ENCODE measurements at regions not wholly inside any gene's neighbourhood (a gene's known extent, or its start where the extent isn't known, plus 50 kb on each side); places are given as distances from the start of the nearest gene placed in this dataset.

DNA sequence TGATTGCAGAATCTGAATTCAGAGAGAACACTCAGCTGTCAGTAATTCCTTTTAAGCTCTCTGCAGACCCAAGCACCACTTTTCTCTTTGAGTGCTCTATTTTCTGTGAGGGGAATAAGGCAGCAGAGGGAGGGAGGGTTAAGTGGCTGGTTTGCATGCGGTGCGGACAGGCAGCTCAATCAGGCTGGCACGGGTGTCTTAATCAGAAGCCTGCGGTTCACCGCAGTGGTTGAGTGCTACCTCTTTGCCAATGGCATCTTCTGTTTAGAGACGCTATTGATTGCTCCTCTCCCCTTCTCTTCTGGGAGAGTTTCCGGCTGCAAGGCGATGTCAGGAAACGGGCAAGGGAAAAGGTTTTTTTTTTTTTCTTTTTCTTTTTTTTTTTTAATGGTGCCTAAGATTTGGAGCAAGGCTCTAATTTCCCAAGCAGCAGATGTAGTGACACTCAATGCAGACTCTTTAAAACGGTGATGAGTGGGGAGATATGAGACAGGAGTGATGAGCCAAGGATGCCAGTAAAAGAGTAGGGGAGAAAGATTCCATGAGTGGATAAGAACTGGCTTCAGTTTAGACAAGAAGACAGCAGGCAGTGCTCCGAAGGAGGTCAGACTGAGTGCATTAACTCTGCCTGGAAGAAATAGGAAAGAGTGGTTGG is 533.7 kb upstream of the SEL1L start:
- DNase-seq, result no peak

GRCh38 chr14:82070040-82070439 is 536.4 kb upstream of the SEL1L start:
- DNase-seq, result no peak

- DNase-seq, result no peak
Observed at GRCh38 chr14:82070753-82071152, 537.1 kb upstream of the SEL1L start.

DNA sequence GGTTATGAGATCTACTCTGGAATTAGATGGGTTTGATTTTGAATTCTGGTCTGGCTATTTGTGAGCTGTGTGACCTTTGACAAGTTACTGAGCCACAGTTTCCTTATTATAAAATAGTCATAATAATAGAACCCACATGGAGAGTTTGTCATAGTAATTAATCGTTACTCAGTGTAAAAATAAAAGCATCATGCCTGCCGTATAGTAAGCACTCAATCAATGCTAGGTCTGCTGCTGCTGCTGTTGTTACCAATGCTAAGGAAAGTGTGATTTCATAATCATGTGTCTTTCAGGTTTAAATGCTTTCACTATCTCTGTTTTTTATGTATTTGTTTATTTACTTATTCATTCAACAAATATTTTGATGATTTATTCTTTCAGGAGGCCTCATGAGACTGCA is 539.9 kb upstream of the SEL1L start:
- no peak for DNase-seq

DNA sequence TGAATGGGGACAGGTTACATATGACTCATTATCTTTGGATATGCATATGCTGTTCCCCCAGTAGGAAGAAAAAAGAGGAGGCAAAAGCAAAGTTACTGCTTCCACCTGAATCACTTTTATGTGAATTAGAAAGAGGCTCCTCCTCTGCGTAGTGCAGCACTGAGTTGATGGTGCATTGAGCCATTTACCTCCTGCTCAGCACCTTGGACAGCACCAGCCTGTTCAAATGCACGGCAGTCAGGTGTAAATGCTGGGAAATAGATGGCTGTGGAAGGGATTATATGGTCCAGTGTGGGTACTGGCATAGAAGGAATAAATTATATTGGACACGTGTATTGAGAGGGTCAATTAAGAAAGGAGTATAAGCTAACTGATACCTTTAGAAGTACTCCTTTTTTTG is 541.9 kb upstream of the SEL1L start:
- no peak for DNase-seq

DNA sequence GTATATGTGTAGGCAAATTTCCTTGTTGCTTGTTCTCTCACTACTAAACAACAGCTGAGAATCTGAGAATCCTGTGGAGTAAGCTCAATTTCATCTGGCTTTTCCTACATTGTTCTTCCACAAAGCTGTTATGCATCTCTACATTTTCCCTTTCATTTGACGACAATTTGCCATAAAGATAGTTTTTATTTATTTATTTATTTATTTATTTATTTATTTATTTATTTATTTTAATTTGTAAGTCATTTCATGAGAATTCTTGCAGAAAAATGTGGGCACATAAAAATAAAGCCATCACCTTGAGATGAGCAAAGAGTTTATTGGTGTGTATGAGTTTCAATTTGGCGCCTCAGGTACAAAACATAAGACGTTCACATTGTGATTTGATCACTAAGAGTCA is 545.9 kb upstream of the SEL1L start:
- no peak for DNase-seq

DNA sequence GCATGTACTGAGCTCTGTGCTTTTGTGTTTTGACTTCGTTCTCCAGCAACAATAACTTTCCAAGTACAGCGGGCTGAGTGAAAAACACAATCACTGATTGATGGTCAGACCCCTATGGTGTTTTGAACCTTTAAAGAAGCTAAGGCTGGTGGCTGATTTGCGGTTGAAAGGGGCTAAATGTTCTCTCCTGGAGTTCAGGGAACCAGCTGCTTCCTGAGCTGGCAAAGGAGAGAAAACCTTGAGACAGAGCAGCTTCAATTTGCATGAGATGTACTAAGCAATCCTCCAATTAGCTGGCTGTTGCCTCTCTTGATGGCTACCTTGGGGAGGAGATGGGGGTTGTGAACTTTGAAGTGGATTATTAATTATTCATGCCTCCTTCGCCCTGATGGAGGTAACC is 546.7 kb upstream of the SEL1L start:
- no peak for DNase-seq

- no peak for DNase-seq
Observed at GRCh38 chr14:82084813-82085212, 551.2 kb upstream of the SEL1L start.

GRCh38 chr14:82091097-82091496 is 557.4 kb upstream of the SEL1L start:
- DNase-seq, result no peak

- no peak for DNase-seq
Observed at GRCh38 chr14:82094829-82095345, 561.2 kb upstream of the SEL1L start.

- no peak for DNase-seq
Observed at GRCh38 chr14:82104013-82104412, 570.4 kb upstream of the SEL1L start.

DNA sequence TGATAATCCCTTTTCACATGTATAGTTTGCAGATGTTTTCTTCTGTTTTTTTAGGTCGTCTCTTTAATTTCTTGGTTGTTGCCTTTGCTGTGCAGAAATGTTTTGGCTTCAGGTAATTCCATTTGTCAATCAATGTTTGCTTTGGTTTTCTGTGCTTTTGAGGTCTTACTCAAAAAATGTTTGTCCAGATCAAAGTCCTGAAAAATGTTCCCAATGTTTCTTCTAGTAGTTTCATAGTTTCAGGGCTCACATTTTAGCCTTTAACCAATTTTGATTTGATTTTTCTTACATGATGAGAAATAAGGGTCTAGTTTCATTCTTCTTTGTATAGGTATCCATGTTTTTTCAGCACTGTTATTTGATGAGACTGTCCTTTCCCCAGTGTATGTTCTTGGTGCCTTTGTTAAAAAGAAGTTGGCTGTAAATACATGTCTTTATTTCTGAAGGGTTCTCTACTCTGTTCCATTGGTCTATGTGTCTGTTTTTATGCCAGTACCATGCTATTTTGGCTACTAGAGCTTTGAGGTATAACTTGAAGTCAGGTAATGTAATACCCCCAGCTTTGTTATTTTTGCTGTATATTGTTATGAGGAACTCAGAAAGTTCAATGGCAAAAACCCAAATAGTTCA is 578.7 kb upstream of the SEL1L start:
- DNase-seq, result no peak

DNA sequence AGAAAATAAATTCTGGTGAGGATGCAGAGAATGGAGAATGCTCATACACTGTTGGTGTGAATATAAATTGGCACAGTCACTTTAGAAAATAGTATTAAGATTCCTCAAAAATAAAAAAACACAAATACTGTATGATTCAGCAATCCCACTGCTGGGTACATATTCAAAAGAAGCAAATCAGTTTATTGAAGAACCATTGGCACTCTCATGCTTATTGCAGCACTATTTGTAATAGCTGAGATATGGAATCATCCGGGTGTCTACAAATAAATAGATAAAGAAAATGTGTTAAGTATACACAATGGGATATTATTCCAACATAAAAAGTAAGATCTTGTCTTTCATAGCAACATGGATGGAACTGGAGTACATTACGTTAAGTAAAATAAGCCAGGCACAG is 579.4 kb upstream of the SEL1L start:
- DNase-seq, result no peak

- DNase-seq, result no peak
Observed at GRCh38 chr14:82113710-82114109, 580.1 kb upstream of the SEL1L start.

DNA sequence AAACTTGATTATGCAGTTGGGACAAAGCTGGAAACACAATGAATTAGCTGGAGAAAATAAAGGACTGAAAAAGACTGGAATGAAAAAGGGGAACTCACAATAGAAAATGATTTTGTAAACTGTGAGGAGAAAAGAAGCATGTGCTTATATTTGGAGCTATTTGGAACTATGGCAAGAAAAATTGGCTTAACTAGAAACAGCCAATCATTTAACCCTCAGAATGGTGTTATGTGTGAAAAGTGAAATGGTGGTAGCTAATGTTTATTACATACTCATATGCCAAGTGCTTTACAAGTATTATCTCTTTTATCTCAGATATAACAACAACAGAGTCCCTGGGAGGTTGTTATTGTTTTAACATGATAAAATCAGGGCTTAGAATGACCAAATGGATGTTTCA is 583.1 kb upstream of the SEL1L start:
- DNase-seq, result no peak

- DNase-seq, result no peak
Observed at GRCh38 chr14:82122655-82123054, 589.0 kb upstream of the SEL1L start.

DNA sequence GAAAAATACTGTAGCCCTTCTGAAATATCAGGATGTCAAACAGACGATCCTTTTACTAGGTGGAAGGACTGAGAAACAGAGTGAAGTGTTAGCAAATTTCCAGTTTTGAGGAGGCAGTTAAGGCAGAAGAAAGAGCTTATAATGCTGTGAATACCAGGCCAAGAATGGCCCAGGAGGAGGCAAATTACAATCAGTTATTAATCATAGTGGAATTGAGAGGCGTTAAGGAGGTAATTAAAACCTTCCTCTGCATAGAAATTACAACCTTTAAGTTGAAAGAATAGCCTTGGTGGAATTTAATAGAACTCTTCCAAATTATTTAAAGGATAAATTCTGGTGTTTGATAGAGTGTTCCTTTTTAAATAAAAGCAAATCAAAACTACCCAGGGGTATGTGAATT is 590.9 kb upstream of the SEL1L start:
- no peak for DNase-seq

GRCh38 chr14:82126006-82126405 is 592.4 kb upstream of the SEL1L start:
- DNase-seq, result no peak

DNA sequence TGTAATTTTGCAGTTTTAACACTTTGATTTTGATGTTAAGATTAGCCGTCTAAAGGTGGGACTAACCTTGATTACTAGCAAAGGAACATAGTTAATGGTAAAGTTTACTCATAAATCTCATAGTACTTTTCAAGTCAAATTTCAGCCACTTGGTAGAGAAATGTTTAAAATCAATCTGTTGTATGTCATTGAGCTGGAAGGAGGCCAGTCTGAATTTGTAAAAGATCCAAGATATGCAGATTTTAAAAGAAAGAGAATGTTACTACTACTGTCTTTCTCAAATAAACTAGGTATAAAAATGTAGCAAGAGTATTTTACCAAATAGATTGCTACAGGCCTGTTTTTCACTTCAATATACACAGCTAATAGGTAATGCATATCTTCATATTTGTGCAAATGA is 600.8 kb upstream of the SEL1L start:
- DNase-seq, result no peak

DNA sequence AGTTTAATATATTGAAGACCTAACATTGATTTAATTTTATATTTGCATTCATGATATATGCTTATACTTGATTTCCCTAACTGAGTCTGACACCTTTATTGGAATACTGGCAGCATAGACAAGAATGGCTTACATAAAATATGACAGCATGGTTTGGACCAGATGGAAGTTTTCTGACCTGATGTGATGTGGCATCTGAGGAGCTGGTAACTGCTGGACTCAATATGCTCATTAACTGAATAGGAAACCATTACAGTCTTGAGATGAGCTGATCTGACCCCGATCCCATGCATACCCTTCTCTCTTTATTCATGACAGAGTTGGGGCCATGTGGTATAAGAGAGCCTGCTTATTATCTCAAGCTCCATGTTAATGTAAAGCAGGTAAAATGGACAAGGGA is 604.8 kb upstream of the SEL1L start:
- DNase-seq, result no peak

DNA sequence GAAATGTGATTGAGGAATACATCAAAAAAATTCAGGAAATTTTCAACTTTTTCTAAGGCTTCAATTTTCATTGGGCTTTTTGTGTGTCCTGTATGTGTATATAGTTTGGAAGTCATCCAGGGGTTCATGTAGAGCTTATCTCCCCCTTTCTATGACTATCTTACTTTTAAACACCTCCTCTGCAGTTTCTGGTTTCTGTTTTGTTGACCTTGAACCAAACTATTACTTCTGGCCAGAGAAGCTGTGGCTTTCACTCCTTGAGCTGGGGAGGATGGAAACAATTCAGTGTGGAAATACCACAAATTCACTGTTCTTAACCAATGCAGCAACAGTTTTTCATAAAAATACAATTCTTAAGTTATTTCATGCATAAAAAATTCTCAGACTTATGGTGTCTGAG is 613.2 kb upstream of the SEL1L start:
- DNase-seq, result no peak

- DNase-seq, result no peak
Observed at GRCh38 chr14:82153689-82154088, 620.0 kb upstream of the SEL1L start.

- no peak for DNase-seq
Observed at GRCh38 chr14:82159624-82160023, 626.0 kb upstream of the SEL1L start.

DNA sequence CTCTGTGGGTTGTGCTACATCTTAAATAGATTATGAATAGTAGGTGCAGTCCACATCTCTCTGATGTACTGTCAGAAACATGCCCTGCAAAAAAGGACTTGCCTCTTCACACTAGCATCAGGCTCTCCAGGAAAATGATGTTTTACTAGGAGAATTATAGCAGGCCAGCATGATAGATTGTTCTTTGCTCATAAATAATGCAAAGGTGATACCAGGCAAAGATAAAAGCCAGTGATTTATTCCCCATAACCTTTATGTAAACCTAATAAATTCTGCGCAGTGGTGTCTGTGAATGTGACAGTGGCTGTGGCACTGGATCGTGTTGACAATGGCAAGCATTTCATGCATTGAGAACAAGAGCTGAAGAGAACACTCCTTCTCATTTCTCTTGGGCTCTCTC is 646.5 kb upstream of the SEL1L start:
- no peak for DNase-seq

GRCh38 chr14:82182646-82183045 is 649.0 kb upstream of the SEL1L start:
- no peak for DNase-seq

Data from activated CD8-positive, alpha-beta memory T cell treated with anti-CD3 and anti-CD28 coated beads for 24 hours (primary cell).